COLO829 (cell line): ENCODE measurements at regions not wholly inside any gene's neighbourhood (a gene's known extent, or its start where the extent isn't known, plus 50 kb on each side); places are given as distances from the start of the nearest gene placed in this dataset.

Source experiments
- DNase-seq: peaks from one replicate; pipeline ENCODE4 v3.0.0; 2012; ENCODE audit warnings: low spot score

DNA sequence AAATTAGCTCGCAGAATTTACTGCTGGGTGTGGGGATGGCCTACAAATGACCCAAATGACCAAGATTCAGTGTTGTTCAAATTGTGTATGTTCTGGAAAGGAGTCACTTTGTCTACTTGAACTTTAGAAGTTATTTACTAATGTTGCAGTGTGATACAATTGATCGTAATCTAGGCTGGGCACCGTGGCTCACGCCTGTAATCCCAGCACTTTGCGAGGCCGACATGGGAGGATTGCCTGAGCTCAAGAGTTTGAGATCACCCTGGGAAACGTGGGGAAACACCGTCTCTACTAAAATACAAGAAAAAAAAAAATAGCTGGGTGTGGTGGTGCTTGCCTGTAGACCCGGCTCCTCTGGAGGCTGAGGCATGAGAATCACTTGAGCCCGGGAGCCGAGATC, 57.6 kb upstream of the TMPRSS2 start:
- DNase-seq, result no peak

DNA sequence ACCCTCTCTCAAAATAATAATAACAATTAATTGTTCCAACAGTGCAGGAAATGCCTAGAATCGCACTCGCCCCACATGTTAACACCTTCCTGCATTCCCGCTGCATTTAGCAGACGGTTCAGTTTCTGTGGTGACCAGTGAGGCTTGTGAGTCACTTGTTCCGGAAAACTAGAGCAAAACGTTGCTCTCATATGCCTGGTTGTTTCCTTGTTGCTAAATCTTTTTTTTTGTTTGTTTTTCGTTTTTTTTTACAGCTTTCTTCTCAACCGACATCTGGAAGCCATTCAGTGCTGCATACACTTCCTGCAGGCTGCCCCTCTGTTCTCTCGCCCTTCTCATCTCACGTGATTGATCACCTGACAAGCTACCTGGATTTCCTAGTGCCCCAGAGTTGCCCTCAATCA, 56.9 kb upstream of the TMPRSS2 start:
- no peak for DNase-seq

DNA sequence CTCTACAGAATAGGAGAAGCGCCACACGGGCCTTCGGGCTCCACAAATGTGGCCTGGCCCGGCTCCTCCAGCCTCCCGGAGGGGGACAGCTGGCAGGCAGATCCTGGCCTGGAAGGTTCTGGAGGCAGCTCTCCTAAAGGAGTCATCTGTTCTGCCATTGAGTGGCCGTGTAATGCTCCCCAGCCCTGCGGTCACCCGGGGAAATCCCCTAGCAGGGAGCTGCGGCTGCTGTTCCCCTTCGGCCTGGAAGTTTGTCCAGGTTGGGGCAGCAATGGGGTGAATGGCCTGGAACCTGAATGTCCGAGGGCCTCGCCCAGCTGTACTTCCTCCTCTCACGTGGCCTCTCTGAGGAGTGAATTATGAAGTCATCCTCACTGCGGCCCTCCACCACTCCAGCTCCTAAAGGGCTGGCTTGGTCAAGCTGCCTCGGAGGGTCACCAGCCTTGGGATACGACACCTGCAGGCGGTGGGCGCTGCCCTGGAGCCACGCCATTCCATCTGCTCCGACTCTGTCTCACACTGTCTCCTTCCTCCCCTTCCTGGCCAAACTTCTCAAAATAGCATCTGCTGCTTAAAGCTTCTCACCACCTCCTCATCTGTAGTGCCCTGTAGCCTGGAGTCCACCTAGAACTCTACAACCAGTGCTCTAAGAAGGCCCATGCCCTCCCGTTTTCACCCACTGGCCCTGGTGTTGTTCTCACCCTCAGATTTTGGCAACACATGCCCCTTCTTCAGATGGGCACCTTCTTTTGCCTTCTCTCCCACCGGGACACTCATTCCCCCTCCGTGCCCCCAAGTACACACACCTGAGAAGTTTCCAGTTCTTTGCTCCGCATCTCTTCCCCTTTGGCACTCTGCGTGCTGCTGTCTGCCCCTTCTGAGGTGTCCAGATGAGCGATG, 54.4 kb upstream of the TMPRSS2 start:
- DNase-seq, result no peak

DNA sequence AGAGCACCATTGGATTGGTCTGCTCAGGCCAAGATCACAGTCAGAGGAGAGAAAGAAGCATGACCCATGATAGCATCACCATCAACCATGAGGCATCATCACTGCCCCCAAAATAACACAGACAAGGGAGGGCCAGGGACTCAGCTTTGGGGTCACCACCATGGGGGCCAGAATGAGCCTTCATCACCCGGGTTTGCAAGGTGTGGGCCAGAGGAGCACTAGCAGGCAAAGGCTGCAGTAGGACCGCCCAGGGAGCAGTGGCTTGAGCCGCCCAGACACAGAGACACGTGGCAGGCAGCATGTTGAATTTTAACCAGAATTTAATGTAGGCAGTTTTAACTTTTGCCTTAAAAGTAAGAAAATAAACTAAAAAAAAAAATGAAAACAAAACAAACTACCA, 53.7 kb upstream of the TMPRSS2 start:
- no peak for DNase-seq

DNA sequence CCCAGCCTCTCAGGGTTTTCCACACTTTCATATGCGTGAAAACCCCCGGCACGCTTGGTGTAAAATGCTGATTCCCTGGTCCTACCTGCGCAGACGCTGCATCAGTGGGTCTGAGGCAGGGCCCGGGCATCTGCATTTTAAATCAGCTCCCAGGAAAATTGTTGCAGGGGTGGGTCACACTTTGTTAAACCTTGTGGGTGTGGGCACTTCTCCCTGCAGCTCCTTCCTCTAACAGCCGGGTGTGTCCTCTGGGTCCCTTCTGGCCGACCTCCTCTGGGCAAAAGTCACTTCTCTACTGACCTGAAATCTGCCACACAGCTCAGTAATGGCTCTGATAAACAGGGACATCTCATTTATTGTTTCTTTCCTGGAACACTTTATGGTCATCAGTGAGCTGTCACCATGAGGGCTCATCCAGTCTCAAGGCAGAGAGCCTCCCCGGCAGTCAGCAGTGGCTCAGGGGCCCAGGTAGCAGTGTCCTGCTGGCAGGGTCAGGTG, 52.8 kb upstream of the TMPRSS2 start:
- no peak for DNase-seq

- no peak for DNase-seq
Measured at GRCh38 chr21:41559658-41560631, 52.0 kb upstream of the TMPRSS2 start.

GRCh38 chr21:41558842-41559241, 50.9 kb upstream of the TMPRSS2 start:
- DNase-seq, result no peak

DNA sequence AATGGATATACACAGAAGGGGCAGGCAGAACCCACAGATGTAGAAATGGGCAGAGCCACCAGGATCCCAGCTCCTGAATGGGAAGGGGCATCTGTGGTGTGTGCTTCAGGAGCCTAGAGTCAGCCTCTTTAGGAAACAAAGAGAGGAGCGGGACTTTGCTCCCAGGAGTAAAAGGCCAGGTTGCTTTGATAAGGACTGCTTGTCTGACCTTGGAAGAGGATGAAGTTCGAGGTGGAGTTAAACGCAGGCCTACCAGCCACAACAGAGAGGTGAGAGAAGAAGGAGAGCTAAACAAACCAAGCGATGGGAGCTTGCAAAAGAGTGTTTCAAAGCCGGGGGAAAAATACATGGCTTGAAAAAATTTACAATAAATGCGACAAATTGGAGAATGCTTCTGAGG, 49.9 kb upstream of the TMPRSS2 start:
- DNase-seq, result no peak
